Loucy (cell line): ENCODE measurements at regions not wholly inside any gene's neighbourhood (a gene's known extent, or its start where the extent isn't known, plus 50 kb on each side); places are given as distances from the start of the nearest gene placed in this dataset.

ENCODE experiments used
- CTCF ChIP-seq: fragments of 200-600 bp; sonication (generic); conservative IDR thresholded peaks from 2 replicates; pipeline ENCODE4 v1.5.1; 2014; ENCODE audit warnings: mild to moderate bottlenecking, antibody characterized with exemption, low read length
- EZH2phosphoT487 ChIP-seq: fragments of 200-600 bp; IDR thresholded peaks from 2 replicates; pipeline ENCODE4 v1.6.1; 2018; ENCODE audit warnings: antibody characterized with exemption, mild to moderate bottlenecking, moderate library complexity, borderline replicate concordance

GRCh38 chr3:159069091-159069490 lies 267.2 kb downstream of the MFSD1 start, which contains the start of gene IQCJ:
- no peak for TF ChIP-seq EZH2phosphoT487
- TF ChIP-seq CTCF, result no peak
